ENCODE measurements at regions not wholly inside any gene's neighbourhood (a gene's known extent, or its start where the extent isn't known, plus 50 kb on each side); places are given as distances from the start of the nearest gene placed in this dataset.

GRCh38 chr1:207967703-207968102, 56.8 kb upstream of the CD34 start:
- TF ChIP-seq CTCF (IDR thresholded peaks at IDR 0.05; ENCODE audit: low read length) = no peak
- TF ChIP-seq EZH2 (IDR thresholded peaks at IDR 0.05; ENCODE audit: borderline replicate concordance, low read length) = no peak
